B cell (primary cell): ENCODE measurements at regions not wholly inside any gene's neighbourhood (a gene's known extent, or its start where the extent isn't known, plus 50 kb on each side); places are given as distances from the start of the nearest gene placed in this dataset.

ENCODE experiments used
- CTCF ChIP-seq: fragments of 200-600 bp; IDR thresholded peaks from one replicate; pipeline ENCODE4 v1.8.0; 2022; ENCODE audit warnings: antibody characterized with exemption, mild to moderate bottlenecking
- EZH2 ChIP-seq: IDR thresholded peaks from 2 replicates; pipeline ENCODE4 v1.6.1; 2012; ENCODE audit warnings: borderline replicate concordance, low read depth, mild to moderate bottlenecking, moderate library complexity, low read length; ENCODE audit not compliant: insufficient read depth, poor library complexity, severe bottlenecking

GRCh38 chr2:117359266-117359914, 455.1 kb upstream of the DDX18 start:
- TF ChIP-seq CTCF, result no peak
- no peak for TF ChIP-seq EZH2
